ENCODE measurements at regions not wholly inside any gene's neighbourhood (a gene's known extent, or its start where the extent isn't known, plus 50 kb on each side); places are given as distances from the start of the nearest gene placed in this dataset.

- no peak for TF ChIP-seq POLR2A (IDR thresholded peaks at IDR 0.05; ENCODE audit: low read depth)
- no peak for TF ChIP-seq CTCF (IDR thresholded peaks at IDR 0.05)
- TF ChIP-seq POLR2AphosphoS5 (IDR thresholded peaks at IDR 0.05) = no peak
Observed at GRCh38 chr3:3307491-3307890, 128.0 kb upstream of the CRBN start.
